Fibroblast of villous mesenchyme (primary cell): ENCODE measurements at regions not wholly inside any gene's neighbourhood (a gene's known extent, or its start where the extent isn't known, plus 50 kb on each side); places are given as distances from the start of the nearest gene placed in this dataset.

ENCODE experiments used
- DNase-seq: peaks from one replicate; pipeline ENCODE4 v3.0.0-alpha.2; 2010; ENCODE audit warnings: low read depth
- H3K4me3 ChIP-seq: 2 replicates; pipeline ENCODE4 v1.5.1; 2011; ENCODE audit warnings: low read depth, mild to moderate bottlenecking, low read length
- TF ChIP-seq, protein P1 (sequence below): IDR thresholded peaks from 2 replicates; pipeline ENCODE4 v1.5.1; 2012; ENCODE audit warnings: low read depth, mild to moderate bottlenecking, low read length; ENCODE audit not compliant: insufficient read depth

DNA sequence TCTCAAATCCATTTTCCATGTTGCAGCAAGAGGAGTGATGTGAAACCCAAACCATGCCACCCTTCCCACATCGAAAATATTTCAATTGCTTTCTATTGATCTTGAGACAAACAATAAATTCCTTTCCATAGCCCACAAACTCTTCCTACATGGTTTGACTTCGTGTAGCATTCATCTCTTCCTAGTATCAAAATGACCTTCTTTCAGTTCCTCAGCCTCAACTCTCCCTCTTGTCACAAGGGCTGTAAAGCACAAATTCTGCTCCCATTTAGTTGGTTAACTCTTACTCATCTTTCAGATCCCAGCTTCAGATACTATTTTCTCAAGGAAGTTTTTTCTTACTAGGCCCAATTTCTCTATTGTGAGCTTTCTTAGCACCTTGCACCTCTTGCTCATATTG lies 99.0 kb downstream of the ZNF281 start:
- TF ChIP-seq, protein P1, sequence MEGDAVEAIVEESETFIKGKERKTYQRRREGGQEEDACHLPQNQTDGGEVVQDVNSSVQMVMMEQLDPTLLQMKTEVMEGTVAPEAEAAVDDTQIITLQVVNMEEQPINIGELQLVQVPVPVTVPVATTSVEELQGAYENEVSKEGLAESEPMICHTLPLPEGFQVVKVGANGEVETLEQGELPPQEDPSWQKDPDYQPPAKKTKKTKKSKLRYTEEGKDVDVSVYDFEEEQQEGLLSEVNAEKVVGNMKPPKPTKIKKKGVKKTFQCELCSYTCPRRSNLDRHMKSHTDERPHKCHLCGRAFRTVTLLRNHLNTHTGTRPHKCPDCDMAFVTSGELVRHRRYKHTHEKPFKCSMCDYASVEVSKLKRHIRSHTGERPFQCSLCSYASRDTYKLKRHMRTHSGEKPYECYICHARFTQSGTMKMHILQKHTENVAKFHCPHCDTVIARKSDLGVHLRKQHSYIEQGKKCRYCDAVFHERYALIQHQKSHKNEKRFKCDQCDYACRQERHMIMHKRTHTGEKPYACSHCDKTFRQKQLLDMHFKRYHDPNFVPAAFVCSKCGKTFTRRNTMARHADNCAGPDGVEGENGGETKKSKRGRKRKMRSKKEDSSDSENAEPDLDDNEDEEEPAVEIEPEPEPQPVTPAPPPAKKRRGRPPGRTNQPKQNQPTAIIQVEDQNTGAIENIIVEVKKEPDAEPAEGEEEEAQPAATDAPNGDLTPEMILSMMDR: no peak
- no peak for DNase-seq
- no peak overlapping the region for H3K4me3 ChIP-seq

DNA sequence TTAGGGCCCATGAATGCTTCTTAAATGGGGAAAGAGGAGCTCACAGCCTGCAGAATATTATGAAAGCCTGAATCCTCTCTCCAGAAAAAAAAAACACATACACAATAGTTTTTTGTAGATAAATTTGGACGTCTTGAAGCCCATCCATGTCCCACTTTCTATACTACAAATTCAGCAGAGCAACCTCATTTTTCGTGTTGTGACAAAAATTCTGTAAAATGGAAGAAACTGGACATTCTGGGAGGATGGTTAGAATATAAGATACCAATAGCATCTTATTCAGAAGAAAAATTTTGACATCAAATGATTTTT lies 102.1 kb downstream of the ZNF281 start:
- H3K4me3 ChIP-seq: no peak overlapping the region
- TF ChIP-seq, protein P1: no peak
- no peak for DNase-seq

DNA sequence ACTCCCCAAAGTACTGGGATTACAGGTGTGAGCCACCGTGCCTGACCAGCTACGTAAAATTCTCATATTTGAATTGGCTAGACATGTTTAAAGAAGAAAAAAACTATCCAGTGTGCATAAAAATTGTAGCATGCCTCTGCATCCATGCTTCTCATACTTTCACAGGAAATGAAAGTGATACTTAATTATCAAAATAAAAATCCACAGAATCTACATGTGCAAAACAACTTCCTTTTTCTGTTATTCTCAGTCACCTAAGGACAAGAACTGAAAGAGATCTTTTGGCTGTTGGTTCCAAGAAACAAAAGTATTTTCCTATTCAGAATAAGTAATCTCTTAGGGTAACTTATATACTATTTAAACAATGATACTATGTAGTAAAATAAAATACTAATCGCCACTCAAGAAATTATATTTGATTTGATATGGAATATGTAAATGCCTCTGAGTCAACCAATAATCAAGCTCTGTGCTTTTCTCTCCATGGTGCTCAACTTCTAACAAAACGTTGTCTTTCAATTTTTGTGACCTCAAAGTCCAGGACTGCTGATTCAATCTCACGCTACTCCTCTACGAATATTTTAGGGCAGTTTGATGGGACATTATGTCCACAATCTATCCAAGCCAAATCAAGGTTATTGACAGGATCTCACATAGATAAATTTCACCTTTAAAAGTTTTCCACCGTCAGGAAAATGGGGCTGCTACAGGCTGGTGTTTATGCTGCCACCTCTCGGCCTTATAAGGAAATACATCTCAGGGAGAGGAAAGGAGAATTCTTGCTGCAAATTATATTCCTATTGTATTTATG lies 102.7 kb downstream of the ZNF281 start:
- H3K4me3 ChIP-seq: no peak overlapping the region
- TF ChIP-seq, protein P1: peak; percentile 88
- DNase-seq: peak; percentile 40

DNA sequence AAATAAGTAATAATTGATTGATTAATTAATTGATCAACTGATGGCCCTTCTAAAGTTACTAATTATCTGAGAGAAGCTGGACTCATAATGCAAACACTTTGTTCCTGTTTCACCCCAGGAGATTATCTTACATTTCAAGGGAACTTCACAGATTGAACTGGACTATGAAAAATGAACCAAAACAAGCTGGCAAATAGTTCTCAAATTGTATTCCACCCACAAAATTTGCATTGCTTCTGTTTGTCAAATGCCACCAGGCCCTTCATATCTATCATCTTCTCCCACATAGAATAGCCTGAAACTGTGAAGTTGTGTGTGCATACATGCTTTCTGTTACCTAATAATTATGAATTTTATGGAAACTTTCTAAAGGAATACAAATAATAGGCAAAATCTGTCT lies 104.0 kb downstream of the ZNF281 start:
- TF ChIP-seq, protein P1: no peak
- H3K4me3 ChIP-seq: no peak overlapping the region
- DNase-seq: no peak

DNA sequence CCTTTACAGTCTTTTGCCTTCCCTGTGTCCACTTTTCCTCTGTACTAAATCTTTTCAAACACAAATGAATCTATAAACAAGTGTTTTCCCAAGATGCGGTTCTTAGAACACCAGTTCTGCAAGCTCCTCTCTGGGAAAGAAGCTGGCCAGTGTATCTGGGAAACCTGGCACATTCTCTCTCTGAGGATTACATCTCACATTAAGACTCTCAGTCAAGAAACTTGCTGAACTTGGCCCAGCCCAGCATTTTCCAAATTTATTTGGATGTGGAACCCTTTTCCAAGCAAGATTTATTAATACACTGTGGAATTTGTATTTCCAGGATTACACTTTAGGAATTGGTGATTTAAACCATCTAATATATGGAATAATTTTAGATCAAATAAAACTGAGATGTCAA lies 105.7 kb downstream of the ZNF281 start:
- TF ChIP-seq, protein P1: no peak
- DNase-seq: no peak
- H3K4me3 ChIP-seq: no peak overlapping the region

DNA sequence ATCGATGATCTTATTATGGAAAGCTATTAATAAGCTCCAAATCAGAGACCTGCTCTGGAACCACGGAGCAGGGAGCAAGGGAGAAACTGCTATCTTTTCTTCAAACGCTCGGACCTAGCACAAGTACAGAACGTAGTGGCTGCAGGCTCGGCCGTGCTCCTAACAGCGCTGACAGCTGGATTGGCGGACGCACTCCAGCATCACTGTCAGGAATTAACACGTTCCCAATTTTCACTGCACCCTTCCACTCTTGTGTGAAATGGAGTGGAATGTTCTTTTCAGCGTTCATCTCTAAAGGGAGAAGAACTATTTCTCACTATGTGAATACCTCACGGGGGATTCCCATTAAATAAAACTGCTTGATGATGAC lies 106.9 kb downstream of the ZNF281 start:
- H3K4me3 ChIP-seq: peak overlapping the region; percentile 69
- TF ChIP-seq, protein P1: peak; percentile 13
- DNase-seq: no peak
